Osteoblast (primary cell): ENCODE measurements at regions not wholly inside any gene's neighbourhood (a gene's known extent, or its start where the extent isn't known, plus 50 kb on each side); places are given as distances from the start of the nearest gene placed in this dataset.

ENCODE experiments used
- DNase-seq: peaks from one replicate; pipeline ENCODE4 v3.0.0; 2011; ENCODE audit warnings: low spot score, mixed read lengths; ENCODE audit not compliant: insufficient read length; ENCODE audit errors: missing footprints
- H2AFZ ChIP-seq: 2 replicates; pipeline ENCODE4 v1.6.0; 2011; ENCODE audit warnings: mild to moderate bottlenecking, low read length
- H3K27ac ChIP-seq: 2 replicates; pipeline ENCODE4 v1.5.1; 2011; ENCODE audit warnings: mild to moderate bottlenecking, low read depth, low read length, moderate library complexity
- H3K27me3 ChIP-seq: 2 replicates; pipeline ENCODE4 v1.6.0; 2012; ENCODE audit warnings: mild to moderate bottlenecking, control low read depth, inconsistent platforms, low read length, moderate library complexity; ENCODE audit not compliant: insufficient read depth
- H3K36me3 ChIP-seq: 2 replicates; pipeline ENCODE4 v1.5.1; 2011; ENCODE audit warnings: mild to moderate bottlenecking, low read length, control low read depth, moderate library complexity; ENCODE audit not compliant: insufficient read depth
- H3K4me1 ChIP-seq: 2 replicates; pipeline ENCODE4 v1.5.1; 2011; ENCODE audit warnings: mild to moderate bottlenecking, low read length, control low read depth, moderate library complexity; ENCODE audit not compliant: insufficient read depth
- H3K4me2 ChIP-seq: 2 replicates; pipeline ENCODE4 v1.6.0; 2011; ENCODE audit warnings: mild to moderate bottlenecking, low read length; ENCODE audit not compliant: insufficient read depth
- H3K4me3 ChIP-seq: fragments of 200-600 bp; sonication (generic); 3 replicates; pipeline ENCODE4 v1.5.1; 2012; ENCODE audit warnings: mild to moderate bottlenecking, low read length, inconsistent platforms; ENCODE audit not compliant: insufficient read depth
- H3K79me2 ChIP-seq: 2 replicates; pipeline ENCODE4 v1.6.0; 2012; ENCODE audit warnings: mild to moderate bottlenecking, low read length, control low read depth, inconsistent platforms; ENCODE audit not compliant: insufficient read depth
- H3K9me3 ChIP-seq: 2 replicates; pipeline ENCODE4 v1.5.1; 2011; ENCODE audit warnings: low read depth, low read length, control low read depth
- H4K20me1 ChIP-seq: 2 replicates; pipeline ENCODE4 v1.6.0; 2012; ENCODE audit warnings: mild to moderate bottlenecking, low read length, control low read depth; ENCODE audit not compliant: insufficient read depth
- TF ChIP-seq, protein P1 (sequence below): IDR thresholded peaks from 2 replicates; pipeline ENCODE4 v1.5.1; 2011; ENCODE audit warnings: mild to moderate bottlenecking, low read depth, low read length, moderate library complexity; ENCODE audit errors: extremely low read depth

GRCh38 chr1:98066911-98067310, 146.1 kb upstream of the DPYD start:
- Histone ChIP-seq H3K4me2 (no peak overlapping the region), H3K27ac (no peak overlapping the region), H3K4me3 (no peak overlapping the region), H4K20me1 (no peaks in the 10 kb centered on the region), H2AFZ (no peak overlapping the region), H3K9me3 (no peaks in the 10 kb centered on the region), H3K36me3 (no peaks in the 10 kb centered on the region), H3K4me1 (peaks cover 3% of the 10 kb centered on the region), H3K79me2 (no peaks in the 10 kb centered on the region), H3K27me3 (no peaks in the 10 kb centered on the region)
- DNase-seq = no peak
- TF ChIP-seq, protein P1, sequence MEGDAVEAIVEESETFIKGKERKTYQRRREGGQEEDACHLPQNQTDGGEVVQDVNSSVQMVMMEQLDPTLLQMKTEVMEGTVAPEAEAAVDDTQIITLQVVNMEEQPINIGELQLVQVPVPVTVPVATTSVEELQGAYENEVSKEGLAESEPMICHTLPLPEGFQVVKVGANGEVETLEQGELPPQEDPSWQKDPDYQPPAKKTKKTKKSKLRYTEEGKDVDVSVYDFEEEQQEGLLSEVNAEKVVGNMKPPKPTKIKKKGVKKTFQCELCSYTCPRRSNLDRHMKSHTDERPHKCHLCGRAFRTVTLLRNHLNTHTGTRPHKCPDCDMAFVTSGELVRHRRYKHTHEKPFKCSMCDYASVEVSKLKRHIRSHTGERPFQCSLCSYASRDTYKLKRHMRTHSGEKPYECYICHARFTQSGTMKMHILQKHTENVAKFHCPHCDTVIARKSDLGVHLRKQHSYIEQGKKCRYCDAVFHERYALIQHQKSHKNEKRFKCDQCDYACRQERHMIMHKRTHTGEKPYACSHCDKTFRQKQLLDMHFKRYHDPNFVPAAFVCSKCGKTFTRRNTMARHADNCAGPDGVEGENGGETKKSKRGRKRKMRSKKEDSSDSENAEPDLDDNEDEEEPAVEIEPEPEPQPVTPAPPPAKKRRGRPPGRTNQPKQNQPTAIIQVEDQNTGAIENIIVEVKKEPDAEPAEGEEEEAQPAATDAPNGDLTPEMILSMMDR = no peak

GRCh38 chr1:98059620-98060019, 138.8 kb upstream of the DPYD start:
- Histone ChIP-seq H3K79me2 (no peaks in the 10 kb centered on the region), H3K27me3 (no peaks in the 10 kb centered on the region), H3K36me3 (no peaks in the 10 kb centered on the region), H2AFZ (peak overlapping the region; percentile 6), H3K4me3 (no peak overlapping the region), H4K20me1 (no peaks in the 10 kb centered on the region), H3K9me3 (no peaks in the 10 kb centered on the region), H3K4me2 (no peak overlapping the region), H3K27ac (no peak overlapping the region), H3K4me1 (peaks cover 4% of the 10 kb centered on the region)
- DNase-seq = no peak
- TF ChIP-seq, protein P1 = no peak

DNA sequence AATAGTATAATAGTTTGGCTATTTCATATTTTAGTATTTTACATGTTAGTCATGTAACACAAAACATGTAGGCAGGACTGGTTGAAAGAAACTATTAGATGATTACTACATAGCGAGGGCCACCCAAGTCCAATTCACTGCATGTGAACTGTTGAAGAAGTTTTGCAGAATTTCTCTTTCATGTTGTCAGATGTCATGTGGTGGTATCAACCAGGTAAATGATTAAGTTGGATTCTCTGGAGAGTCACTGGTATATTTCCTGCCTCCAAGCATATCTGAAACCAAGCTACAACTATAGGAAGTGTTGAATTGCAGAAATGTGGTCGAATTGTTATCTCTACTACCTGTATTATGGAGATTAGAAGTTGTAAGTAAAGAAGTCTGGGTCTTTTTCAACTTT, 137.8 kb upstream of the DPYD start:
- no peaks in the 10 kb centered on the region for H3K27me3 ChIP-seq
- H2AFZ ChIP-seq = no peak overlapping the region
- H3K4me2 ChIP-seq = no peak overlapping the region
- H3K4me3 ChIP-seq = no peak overlapping the region
- H3K27ac ChIP-seq = no peak overlapping the region
- H4K20me1 ChIP-seq = no peaks in the 10 kb centered on the region
- H3K36me3 ChIP-seq = no peaks in the 10 kb centered on the region
- DNase-seq = no peak
- no peaks in the 10 kb centered on the region for H3K79me2 ChIP-seq
- TF ChIP-seq, protein P1 = no peak
- H3K4me1 ChIP-seq = peaks cover 6% of the 10 kb centered on the region
- H3K9me3 ChIP-seq = no peaks in the 10 kb centered on the region

DNA sequence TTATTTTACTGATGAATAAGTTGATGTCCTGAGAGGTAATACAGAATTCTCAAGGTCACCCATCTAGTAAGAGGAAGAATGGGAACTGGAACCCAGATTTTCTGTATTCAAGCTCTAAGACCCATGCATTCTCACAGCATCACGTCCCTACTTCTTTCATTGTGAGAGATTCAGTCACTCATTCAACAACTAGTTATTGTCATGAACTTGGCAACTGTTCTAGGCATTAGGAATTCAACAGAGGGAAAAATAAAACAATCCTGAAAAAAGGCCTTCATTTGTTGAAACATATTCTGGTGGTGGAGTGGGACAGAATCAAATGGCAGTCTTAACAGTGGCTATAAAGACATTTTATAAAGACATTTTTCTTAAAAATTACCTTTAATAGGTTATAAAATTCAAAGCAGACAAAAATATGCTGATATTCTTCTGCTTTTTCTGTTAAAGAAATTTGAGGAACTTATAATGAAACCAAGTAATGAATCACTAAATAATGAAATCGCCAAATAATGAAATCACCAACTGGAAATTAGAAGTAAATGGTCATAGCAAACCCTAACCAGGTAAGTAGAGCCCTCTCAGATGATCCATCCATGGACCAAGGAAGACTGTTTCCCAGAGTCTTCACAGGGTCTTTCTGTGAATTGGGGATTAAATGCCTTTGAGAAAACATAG, 136.5 kb upstream of the DPYD start:
- no peak for DNase-seq
- no peak overlapping the region for H3K4me3 ChIP-seq
- H3K4me2 ChIP-seq = no peak overlapping the region
- peaks cover 18% of the 10 kb centered on the region for H3K4me1 ChIP-seq
- no peaks in the 10 kb centered on the region for H3K79me2 ChIP-seq
- H3K9me3 ChIP-seq = no peaks in the 10 kb centered on the region
- H2AFZ ChIP-seq = no peak overlapping the region
- H3K36me3 ChIP-seq = no peaks in the 10 kb centered on the region
- TF ChIP-seq, protein P1 = no peak
- H3K27ac ChIP-seq = no peak overlapping the region
- H4K20me1 ChIP-seq = no peaks in the 10 kb centered on the region
- no peaks in the 10 kb centered on the region for H3K27me3 ChIP-seq
